Endothelial cell of umbilical vein (primary cell): ENCODE measurements at regions not wholly inside any gene's neighbourhood (a gene's known extent, or its start where the extent isn't known, plus 50 kb on each side); places are given as distances from the start of the nearest gene placed in this dataset.

Experiments used
- BruUV-seq: library from RNA; stranded (reverse); fragments of 400-500 nt; replicated peaks from 2 replicates; lab custom pipeline; 2021; lab: Mats Ljungman, UMichigan
- CTCF ChIA-PET: fragments of 300-600, 350-600 bp; sonication (Branson Sonifier 250); formaldehyde crosslinking; loops from one replicate; lab custom pipeline; 2021; ENCODE audit warnings: antibody characterized with exemption, inconsistent platforms; lab: Charles Lee
- POLR2A ChIA-PET: fragments of 300-600, 350-600 bp; sonication (Branson Sonifier 250); formaldehyde crosslinking; loops from one replicate; lab custom pipeline; 2021; ENCODE audit warnings: antibody characterized with exemption, inconsistent platforms; lab: Charles Lee
- DNase-seq: peaks from one replicate; pipeline ENCODE4 v3.0.0-alpha.2; 2011; ENCODE audit warnings: low read depth, low spot score
- FAIRE-seq: peaks from 2 replicates; lab custom pipeline; 2011; peaks lifted over from hg19 to GRCh38; lab: Jason Lieb, UNC
- H2AFZ ChIP-seq: 2 replicates; pipeline ENCODE4 v1.6.0; 2012; ENCODE audit warnings: low read depth, low read length, control low read depth, inconsistent platforms
- H3K27ac ChIP-seq: 2 replicates; pipeline ENCODE4 v1.5.1; 2011; ENCODE audit warnings: low read depth, mild to moderate bottlenecking, control low read depth, low read length, moderate library complexity; ENCODE audit not compliant: insufficient read depth
- H3K27me3 ChIP-seq, 2 experiments: 2 replicates each; pipeline versions ENCODE4 v1.6.0 to v1.6.1; 2011; ENCODE audit warnings: low read length in 2 of 2, mixed read lengths in 1 of 2; ENCODE audit not compliant: control insufficient read depth in 2 of 2, insufficient read depth in 2 of 2
- H3K36me3 ChIP-seq, 2 experiments: 2 replicates in 1 of 2; 3 replicates in 1 of 2; pipeline ENCODE4 v1.5.1; 2011; ENCODE audit warnings: low read length in 2 of 2, mild to moderate bottlenecking in 1 of 2, moderate library complexity in 1 of 2; ENCODE audit not compliant: control insufficient read depth in 2 of 2, insufficient read depth in 2 of 2; ENCODE audit errors: extremely low read depth in 1 of 2
- H3K4me1 ChIP-seq: 3 replicates; pipeline ENCODE4 v1.5.1; 2011; ENCODE audit warnings: mild to moderate bottlenecking, low read length; ENCODE audit not compliant: control insufficient read depth, insufficient read depth; ENCODE audit errors: extremely low read depth
- H3K4me2 ChIP-seq: 2 replicates; pipeline ENCODE4 v1.6.1; 2011; ENCODE audit warnings: low read length, control low read depth, mixed read lengths; ENCODE audit not compliant: insufficient read depth
- H3K4me3 ChIP-seq, 3 experiments: fragments of 200-600 bp in 1 of 3; sonication (generic), shearing (Covaris generic) in 1 of 3; replicated peaks in 1 of 3; 2 replicates each; pipeline ENCODE4 v1.5.1; 2011 to 2016; ENCODE audit warnings: control low read depth in 3 of 3, low read length in 3 of 3, mild to moderate bottlenecking in 2 of 3, inconsistent platforms in 1 of 3, low read depth in 1 of 3, moderate library complexity in 1 of 3; ENCODE audit not compliant: insufficient read depth in 1 of 3
- H3K79me2 ChIP-seq: 2 replicates; pipeline ENCODE4 v1.6.0; 2012; ENCODE audit warnings: low read length, inconsistent platforms; ENCODE audit not compliant: control insufficient read depth, insufficient read depth
- H3K9ac ChIP-seq: replicated peaks from 2 replicates; pipeline ENCODE3; 2011; ENCODE audit warnings: low read length, control low read depth; ENCODE audit not compliant: insufficient read depth; ENCODE audit errors: extremely low read depth
- H3K9me1 ChIP-seq: replicated peaks from 3 replicates; pipeline ENCODE4 v1.6.0; 2011; ENCODE audit warnings: mild to moderate bottlenecking, low read length; ENCODE audit not compliant: control insufficient read depth, insufficient read depth; ENCODE audit errors: extremely low read depth
- H3K9me3 ChIP-seq: replicated peaks from 2 replicates; pipeline ENCODE4 v1.5.1; 2012; ENCODE audit warnings: low read length, inconsistent platforms; ENCODE audit not compliant: control insufficient read depth, insufficient read depth
- H4K20me1 ChIP-seq: replicated peaks from 2 replicates; pipeline ENCODE3; 2011; ENCODE audit warnings: mild to moderate bottlenecking, low read length; ENCODE audit not compliant: control insufficient read depth, insufficient read depth; ENCODE audit errors: extremely low read depth
- EZH2 ChIP-seq: IDR thresholded peaks from 2 replicates; pipeline ENCODE4 v1.6.1; 2012; ENCODE audit warnings: borderline replicate concordance, low read depth, mild to moderate bottlenecking, moderate library complexity, low read length, inconsistent platforms; ENCODE audit not compliant: severe bottlenecking
- FOS ChIP-seq: IDR thresholded peaks from 2 replicates; pipeline ENCODE4 v1.6.1; 2011; ENCODE audit warnings: mild to moderate bottlenecking, low read length, moderate library complexity, borderline replicate concordance; ENCODE audit not compliant: insufficient read depth
- GATA2 ChIP-seq: IDR thresholded peaks from 2 replicates; pipeline ENCODE4 v1.7.0; 2011; ENCODE audit warnings: low read depth, mild to moderate bottlenecking, moderate library complexity, mixed read lengths, low read length; ENCODE audit not compliant: insufficient read length, insufficient read depth
- JUN ChIP-seq: IDR thresholded peaks from 2 replicates; pipeline ENCODE4 v1.6.1; 2011; ENCODE audit warnings: borderline replicate concordance, low read depth; ENCODE audit not compliant: insufficient read length, insufficient read depth
- MAX ChIP-seq: IDR thresholded peaks from 2 replicates; pipeline ENCODE4 v1.6.1; 2011; ENCODE audit not compliant: insufficient read depth, insufficient read length
- MYC ChIP-seq: IDR thresholded peaks from one replicate; pipeline ENCODE4 v1.6.1; 2011; ENCODE audit warnings: mild to moderate bottlenecking, low read depth, low read length
- POLR2A ChIP-seq: IDR thresholded peaks from 2 replicates; pipeline ENCODE4 v1.6.1; 2012; ENCODE audit warnings: low read depth, mild to moderate bottlenecking, control low read depth, low read length
- POLR2AphosphoS5 ChIP-seq: IDR thresholded peaks from 2 replicates; pipeline ENCODE4 v1.6.1; 2012; ENCODE audit warnings: low read depth, mild to moderate bottlenecking, control low read depth, low read length, moderate library complexity; ENCODE audit not compliant: insufficient read depth
- dilution Hi-C: fragments of 300-500 bp; cut with MboI; formaldehyde crosslinking; loops from one replicate; pipeline ENCODE4 v1.15.0; 2019; ENCODE audit warnings: low sequenced_read_pairs; ENCODE audit not compliant: extremely low pct_ligation_motif_present
- intact Hi-C: fragments of 100-400 bp; cut with micrococcal nuclease; formaldehyde crosslinking; loops from one replicate; pipeline ENCODE4 v1.10.0; 2022
- TF ChIP-seq, protein P1 (sequence below), 2 donors: IDR thresholded peaks; 1 replicate in 1 of 2; 2 replicates in 1 of 2; pipeline ENCODE4 v1.5.1; 2011; ENCODE audit warnings: low read length in 2 of 2, mild to moderate bottlenecking in 2 of 2, moderate library complexity in 2 of 2, control low read depth in 1 of 2, inconsistent platforms in 1 of 2, low read depth in 1 of 2; ENCODE audit not compliant: insufficient read depth in 1 of 2; ENCODE audit errors: extremely low read depth in 1 of 2

- no peaks in the 10 kb centered on the region for H4K20me1 ChIP-seq
- ChIA-PET CTCF (no interaction called here), POLR2A (no interaction called here)
- intact Hi-C loops (no loop called here), dilution Hi-C loops (no loop called here)
- H3K9me1 ChIP-seq = no peaks in the 10 kb centered on the region
- FAIRE-seq (no peak), DNase-seq (no peak)
- H3K27ac ChIP-seq = no peak overlapping the region
- TF ChIP-seq MYC = no peak
- no peak for TF ChIP-seq JUN
- no peak overlapping the region for H3K4me3 ChIP-seq
- no peak overlapping the region for H3K9ac ChIP-seq
- no peaks in the 10 kb centered on the region for H3K36me3 ChIP-seq
- no peaks in the 10 kb centered on the region for H3K79me2 ChIP-seq
- no peaks in the 10 kb centered on the region for H3K27me3 ChIP-seq
- no peak overlapping the region for H3K4me2 ChIP-seq
- H2AFZ ChIP-seq = no peak overlapping the region
- no peaks in the 10 kb centered on the region for H3K4me1 ChIP-seq
- no peaks in the 10 kb centered on the region for H3K9me3 ChIP-seq
- no TSS peak for BruUV-seq
Observed at GRCh38 chr16:7805686-7806396, 473.2 kb downstream of the RBFOX1 start.

DNA sequence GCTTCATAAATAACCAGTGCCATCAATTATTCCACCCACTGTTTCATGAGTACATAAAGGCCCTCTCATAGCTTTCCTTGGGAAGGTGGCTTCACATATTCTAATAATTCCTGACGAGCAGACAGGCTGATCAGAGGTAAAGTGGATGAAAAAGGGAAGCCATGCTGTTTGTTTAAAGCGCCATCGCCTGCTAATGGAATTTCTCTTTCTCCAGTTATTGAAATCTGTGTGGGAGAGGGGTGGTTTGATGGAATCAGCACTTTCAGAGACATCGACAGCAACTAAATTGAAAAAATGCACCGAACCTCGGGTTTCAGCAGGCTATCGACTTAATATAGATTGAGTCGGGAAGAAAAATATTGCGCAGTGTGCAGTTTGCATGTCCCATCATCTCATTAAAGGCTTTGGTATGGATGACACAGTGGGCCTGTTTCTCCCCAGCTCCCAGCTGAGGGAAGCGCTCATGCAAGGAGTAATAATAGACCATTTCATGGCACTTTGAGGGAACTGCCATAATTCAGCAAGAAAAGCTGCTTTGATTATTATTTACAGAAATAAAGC lies 472.1 kb downstream of the RBFOX1 start:
- no peaks in the 10 kb centered on the region for H3K9me3 ChIP-seq
- intact Hi-C loops (no loop called here), dilution Hi-C loops (no loop called here)
- no peaks in the 10 kb centered on the region for H3K79me2 ChIP-seq
- H3K4me3 ChIP-seq = no peak overlapping the region
- BruUV-seq = no TSS peak
- H3K4me2 ChIP-seq = no peak overlapping the region
- FAIRE-seq (no peak), DNase-seq (no peak)
- H3K36me3 ChIP-seq = no peaks in the 10 kb centered on the region
- H2AFZ ChIP-seq = no peak overlapping the region
- no peaks in the 10 kb centered on the region for H3K27me3 ChIP-seq
- H3K9me1 ChIP-seq = no peaks in the 10 kb centered on the region
- H4K20me1 ChIP-seq = no peaks in the 10 kb centered on the region
- no peaks in the 10 kb centered on the region for H3K4me1 ChIP-seq
- TF ChIP-seq MAX (no peak), POLR2A (no peak), EZH2 (no peak), POLR2AphosphoS5 (no peak), GATA2 (no peak), FOS (no peak), MYC (no peak), JUN (no peak)
- TF ChIP-seq, protein P1, sequence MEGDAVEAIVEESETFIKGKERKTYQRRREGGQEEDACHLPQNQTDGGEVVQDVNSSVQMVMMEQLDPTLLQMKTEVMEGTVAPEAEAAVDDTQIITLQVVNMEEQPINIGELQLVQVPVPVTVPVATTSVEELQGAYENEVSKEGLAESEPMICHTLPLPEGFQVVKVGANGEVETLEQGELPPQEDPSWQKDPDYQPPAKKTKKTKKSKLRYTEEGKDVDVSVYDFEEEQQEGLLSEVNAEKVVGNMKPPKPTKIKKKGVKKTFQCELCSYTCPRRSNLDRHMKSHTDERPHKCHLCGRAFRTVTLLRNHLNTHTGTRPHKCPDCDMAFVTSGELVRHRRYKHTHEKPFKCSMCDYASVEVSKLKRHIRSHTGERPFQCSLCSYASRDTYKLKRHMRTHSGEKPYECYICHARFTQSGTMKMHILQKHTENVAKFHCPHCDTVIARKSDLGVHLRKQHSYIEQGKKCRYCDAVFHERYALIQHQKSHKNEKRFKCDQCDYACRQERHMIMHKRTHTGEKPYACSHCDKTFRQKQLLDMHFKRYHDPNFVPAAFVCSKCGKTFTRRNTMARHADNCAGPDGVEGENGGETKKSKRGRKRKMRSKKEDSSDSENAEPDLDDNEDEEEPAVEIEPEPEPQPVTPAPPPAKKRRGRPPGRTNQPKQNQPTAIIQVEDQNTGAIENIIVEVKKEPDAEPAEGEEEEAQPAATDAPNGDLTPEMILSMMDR (IDR thresholded peaks at IDR 0.05; ENCODE audit: extremely low read depth in 1 of 2, insufficient read depth in 1 of 2, low read depth in 1 of 2, low read length in 2 of 2) = no peak
- H3K9ac ChIP-seq = no peak overlapping the region
- no peak overlapping the region for H3K27ac ChIP-seq
- ChIA-PET POLR2A (no interaction called here), CTCF (no interaction called here)
